GM12864 (cell line): ENCODE measurements at regions not wholly inside any gene's neighbourhood (a gene's known extent, or its start where the extent isn't known, plus 50 kb on each side); places are given as distances from the start of the nearest gene placed in this dataset.
"Not testable (repeated sequence)": the region's sequence is repeated elsewhere in the genome, so short reads cannot be mapped to it uniquely, and the experiment has no call there.

ENCODE experiments used
- DNase-seq: peaks from one replicate; pipeline ENCODE4 v3.0.0-alpha.2; 2011; ENCODE audit warnings: low read depth
- H3K4me3 ChIP-seq: 2 replicates; pipeline ENCODE4 v1.5.1; 2011; ENCODE audit warnings: mild to moderate bottlenecking, low read depth, low read length, control low read depth
- TF ChIP-seq, protein P1 (sequence below): IDR thresholded peaks from 2 replicates; pipeline ENCODE4 v1.5.1; 2011; ENCODE audit warnings: low read depth, mild to moderate bottlenecking, moderate library complexity, low read length, control low read depth, inconsistent platforms; ENCODE audit errors: missing control alignments

DNA sequence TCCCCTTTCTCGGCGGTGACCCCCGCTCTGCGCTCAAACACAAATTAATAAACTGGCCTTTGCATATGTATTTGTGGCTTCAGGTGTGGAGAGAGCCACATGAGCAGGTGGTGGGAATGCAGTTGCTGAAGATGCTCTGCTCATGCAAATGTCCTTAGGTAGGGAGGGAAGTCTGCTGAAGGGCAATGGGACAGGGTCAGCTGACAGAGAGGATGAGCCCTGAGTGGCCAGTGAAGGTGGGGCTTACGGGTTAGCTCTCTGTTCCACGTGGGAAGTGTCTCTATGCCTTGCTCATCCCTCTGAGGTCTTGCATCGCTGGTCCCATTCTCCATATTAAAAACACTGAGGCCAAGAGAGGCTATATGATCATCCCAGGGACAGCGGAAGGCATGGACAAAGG is 74.2 kb upstream of the CCL1 start:
- TF ChIP-seq, protein P1, sequence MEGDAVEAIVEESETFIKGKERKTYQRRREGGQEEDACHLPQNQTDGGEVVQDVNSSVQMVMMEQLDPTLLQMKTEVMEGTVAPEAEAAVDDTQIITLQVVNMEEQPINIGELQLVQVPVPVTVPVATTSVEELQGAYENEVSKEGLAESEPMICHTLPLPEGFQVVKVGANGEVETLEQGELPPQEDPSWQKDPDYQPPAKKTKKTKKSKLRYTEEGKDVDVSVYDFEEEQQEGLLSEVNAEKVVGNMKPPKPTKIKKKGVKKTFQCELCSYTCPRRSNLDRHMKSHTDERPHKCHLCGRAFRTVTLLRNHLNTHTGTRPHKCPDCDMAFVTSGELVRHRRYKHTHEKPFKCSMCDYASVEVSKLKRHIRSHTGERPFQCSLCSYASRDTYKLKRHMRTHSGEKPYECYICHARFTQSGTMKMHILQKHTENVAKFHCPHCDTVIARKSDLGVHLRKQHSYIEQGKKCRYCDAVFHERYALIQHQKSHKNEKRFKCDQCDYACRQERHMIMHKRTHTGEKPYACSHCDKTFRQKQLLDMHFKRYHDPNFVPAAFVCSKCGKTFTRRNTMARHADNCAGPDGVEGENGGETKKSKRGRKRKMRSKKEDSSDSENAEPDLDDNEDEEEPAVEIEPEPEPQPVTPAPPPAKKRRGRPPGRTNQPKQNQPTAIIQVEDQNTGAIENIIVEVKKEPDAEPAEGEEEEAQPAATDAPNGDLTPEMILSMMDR = no peak
- H3K4me3 ChIP-seq = no peak overlapping the region
- DNase-seq = no peak

DNA sequence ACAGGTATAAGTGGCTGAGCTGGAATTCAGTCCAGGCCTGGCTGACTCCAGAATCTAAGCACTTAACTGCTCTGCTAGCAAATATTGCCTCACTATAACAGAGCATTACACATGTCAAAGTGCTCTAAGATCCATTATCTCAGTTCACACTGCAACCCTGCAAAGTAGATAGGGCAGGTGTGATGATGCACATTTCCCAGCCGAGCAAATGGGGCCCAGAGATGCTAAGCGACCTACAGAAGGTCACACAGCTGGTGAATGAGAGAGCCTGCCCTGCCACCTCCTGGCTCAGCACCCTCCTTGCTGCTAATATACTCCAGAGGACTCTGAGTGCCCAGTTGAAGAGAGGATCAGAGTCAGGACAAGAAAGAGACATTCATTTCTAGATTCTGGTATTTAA is 73.6 kb upstream of the CCL1 start:
- TF ChIP-seq, protein P1 = no peak

GRCh38 chr17:34435182-34435928 is 72.3 kb upstream of the CCL1 start:
- TF ChIP-seq, protein P1 = no peak
- no peak overlapping the region for H3K4me3 ChIP-seq
- no peak for DNase-seq

More for the DNA sequence above, 73.6 kb upstream of the CCL1 start:
- no peak overlapping the region for H3K4me3 ChIP-seq
- no peak for DNase-seq

DNA sequence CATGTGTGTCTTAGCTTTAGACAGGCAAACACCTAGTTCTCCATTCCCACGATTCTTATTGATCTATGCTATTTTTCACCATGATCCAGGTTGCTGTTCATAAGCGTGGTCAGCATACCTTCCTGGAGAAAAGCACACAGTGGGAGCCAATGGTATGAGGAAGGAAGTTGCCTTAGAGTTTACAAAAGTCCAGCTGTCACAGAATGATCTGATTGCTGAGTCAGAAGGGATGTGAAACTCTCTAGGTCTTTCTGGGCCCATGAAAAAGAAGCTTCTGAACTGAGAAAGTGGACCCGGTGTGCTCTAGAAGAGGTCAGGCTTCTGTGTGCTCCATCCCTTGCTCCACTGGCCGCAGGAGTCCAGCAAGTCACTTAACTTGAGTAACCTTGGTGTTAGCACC is 71.0 kb upstream of the CCL1 start:
- no peak overlapping the region for H3K4me3 ChIP-seq
- TF ChIP-seq, protein P1 = no peak

GRCh38 chr17:34424814-34425491 is 61.9 kb upstream of the CCL1 start:
- H3K4me3 ChIP-seq = no peak overlapping the region
- DNase-seq = no peak
- TF ChIP-seq, protein P1 = no peak

More for the DNA sequence above, 71.0 kb upstream of the CCL1 start:
- DNase-seq = no peak

DNA sequence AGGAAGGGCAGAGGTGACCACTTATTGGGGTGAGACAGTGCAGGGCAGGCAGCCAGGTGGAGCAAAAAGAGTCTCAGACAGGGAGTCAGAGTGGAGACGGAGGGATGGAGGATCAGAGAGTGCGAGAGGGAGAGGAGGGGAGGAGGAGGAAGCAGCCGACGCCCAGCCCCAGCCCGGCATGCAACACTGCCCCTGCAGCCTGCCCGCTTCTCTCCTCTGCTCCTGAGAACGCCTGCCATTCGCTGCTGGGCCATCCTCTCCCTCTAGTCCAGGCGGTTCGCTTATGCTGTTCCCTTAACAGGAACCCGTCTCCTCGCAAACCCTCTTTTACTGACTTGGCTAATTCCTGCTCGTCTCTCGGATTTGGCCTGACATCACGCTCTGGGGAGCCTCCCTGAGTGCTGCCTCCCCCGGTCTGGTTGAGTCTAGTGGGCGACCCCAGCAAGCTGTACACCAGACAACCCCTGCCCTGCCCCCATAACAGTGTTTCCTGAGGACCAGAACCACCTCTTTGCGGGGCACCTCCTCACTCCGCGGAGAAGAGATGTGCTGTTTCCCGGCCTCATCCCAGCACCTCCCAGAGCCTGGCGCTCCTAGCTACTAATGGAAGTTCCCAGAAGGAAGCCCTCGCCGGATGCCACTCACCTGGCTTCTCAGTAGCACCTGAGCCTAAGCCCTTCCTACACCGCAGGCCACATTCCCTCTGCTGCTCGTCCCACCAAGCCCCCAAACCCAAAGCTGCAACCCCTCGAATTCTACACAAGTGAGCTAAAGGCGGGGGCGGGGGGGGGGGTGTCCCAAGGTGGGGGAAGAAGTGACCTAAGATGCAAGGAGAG is 61.2 kb upstream of the CCL1 start:
- H3K4me3 ChIP-seq = no peak overlapping the region
- TF ChIP-seq, protein P1 = no peak
- DNase-seq = no peak

GRCh38 chr17:34423315-34423714 is 60.3 kb upstream of the CCL1 start:
- DNase-seq, H3K4me3 ChIP-seq: not testable (repeated sequence)
